Thyroid gland (tissue), 4 donors: ENCODE measurements at regions not wholly inside any gene's neighbourhood (a gene's known extent, or its start where the extent isn't known, plus 50 kb on each side); places are given as distances from the start of the nearest gene placed in this dataset.

Experiments used
- POLR2A ChIP-seq, 2 donors: fragments of 450-650 bp; IDR thresholded peaks; one replicate each; pipeline ENCODE4 v1.6.1; 2017; ENCODE audit warnings: antibody characterized with exemption in 2 of 2, mild to moderate bottlenecking in 2 of 2, moderate library complexity in 1 of 2
- TF ChIP-seq, protein P1 (sequence below), 6 experiments: fragments of 200-600 bp in 3 of 6; fragments of 450-650 bp in 3 of 6; sonication (generic) in 3 of 6; IDR thresholded peaks; one replicate each; pipeline ENCODE4 v1.5.1; 2016 to 2019; ENCODE audit warnings: antibody characterized with exemption in 6 of 6, mild to moderate bottlenecking in 2 of 6, inconsistent platforms in 1 of 6, moderate library complexity in 1 of 6

- TF ChIP-seq, protein P1, sequence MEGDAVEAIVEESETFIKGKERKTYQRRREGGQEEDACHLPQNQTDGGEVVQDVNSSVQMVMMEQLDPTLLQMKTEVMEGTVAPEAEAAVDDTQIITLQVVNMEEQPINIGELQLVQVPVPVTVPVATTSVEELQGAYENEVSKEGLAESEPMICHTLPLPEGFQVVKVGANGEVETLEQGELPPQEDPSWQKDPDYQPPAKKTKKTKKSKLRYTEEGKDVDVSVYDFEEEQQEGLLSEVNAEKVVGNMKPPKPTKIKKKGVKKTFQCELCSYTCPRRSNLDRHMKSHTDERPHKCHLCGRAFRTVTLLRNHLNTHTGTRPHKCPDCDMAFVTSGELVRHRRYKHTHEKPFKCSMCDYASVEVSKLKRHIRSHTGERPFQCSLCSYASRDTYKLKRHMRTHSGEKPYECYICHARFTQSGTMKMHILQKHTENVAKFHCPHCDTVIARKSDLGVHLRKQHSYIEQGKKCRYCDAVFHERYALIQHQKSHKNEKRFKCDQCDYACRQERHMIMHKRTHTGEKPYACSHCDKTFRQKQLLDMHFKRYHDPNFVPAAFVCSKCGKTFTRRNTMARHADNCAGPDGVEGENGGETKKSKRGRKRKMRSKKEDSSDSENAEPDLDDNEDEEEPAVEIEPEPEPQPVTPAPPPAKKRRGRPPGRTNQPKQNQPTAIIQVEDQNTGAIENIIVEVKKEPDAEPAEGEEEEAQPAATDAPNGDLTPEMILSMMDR (IDR thresholded peaks at IDR 0.05), result no peak
- TF ChIP-seq POLR2A (IDR thresholded peaks at IDR 0.05), result no peak
Observed at GRCh38 chr4:123867910-123868587, 471.5 kb downstream of the SPRY1 start.
